ENCODE measurements at regions not wholly inside any gene's neighbourhood (a gene's known extent, or its start where the extent isn't known, plus 50 kb on each side); places are given as distances from the start of the nearest gene placed in this dataset.

DNA sequence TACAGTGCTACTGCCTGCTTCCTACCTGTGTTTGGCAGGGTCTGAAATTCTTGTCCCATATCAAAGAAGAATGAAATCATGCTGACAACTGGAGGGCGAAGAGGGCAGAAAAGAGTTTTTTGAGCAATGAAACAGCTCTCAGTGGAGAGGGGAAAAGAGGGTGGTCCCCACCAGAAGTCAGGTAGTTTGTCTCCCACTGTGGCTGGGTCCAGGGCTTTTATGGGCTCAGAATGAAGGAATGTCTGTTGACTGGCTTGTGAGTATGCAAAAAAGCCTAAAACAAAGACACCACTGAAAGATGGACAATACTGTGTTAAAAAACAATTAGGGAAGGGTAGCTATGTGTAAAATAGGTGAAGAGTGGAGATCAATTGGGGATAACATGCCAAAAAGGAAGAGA is 115.0 kb downstream of the ADAM29 start:
- Mint-ChIP-seq H3K36me3 (peaks cover under 1% of the 10 kb centered on the region), H3K4me1 (ENCODE audit: low read depth in 2 of 2) (no peaks in the 10 kb centered on the region), H3K4me3 (no peak overlapping the region), H3K27me3 (no peaks in the 10 kb centered on the region), H3K27ac (no peak overlapping the region), H3K9me3 (peaks cover under 1% of the 10 kb centered on the region)
- ATAC-seq = no peak
- DNase-seq (ENCODE audit: low spot score) = no peak

DNA sequence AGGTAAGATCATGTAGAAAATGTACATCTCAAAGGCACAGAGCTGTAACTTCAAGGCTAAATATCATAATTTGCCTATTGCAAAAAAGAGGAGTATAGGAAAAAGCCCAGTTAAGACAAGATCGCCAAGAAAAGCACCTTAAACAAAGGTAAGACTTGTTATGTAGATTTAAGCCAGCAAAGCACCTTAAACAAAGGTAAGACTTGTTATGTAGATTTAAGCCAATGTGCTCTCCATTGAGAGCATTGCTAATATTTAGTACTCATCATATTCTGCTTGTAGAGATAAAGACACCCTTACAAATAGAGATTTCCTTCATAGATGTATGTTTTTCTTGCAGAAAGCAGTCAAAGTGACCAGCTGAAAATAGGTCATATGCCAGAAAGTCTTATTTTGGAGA is 115.8 kb downstream of the ADAM29 start:
- DNase-seq (ENCODE audit: low spot score) (no peak), ATAC-seq (no peak)
- Mint-ChIP-seq H3K27ac (no peak overlapping the region), H3K4me1 (ENCODE audit: low read depth in 2 of 2) (no peaks in the 10 kb centered on the region), H3K9me3 (no peaks in the 10 kb centered on the region), H3K36me3 (no peaks in the 10 kb centered on the region), H3K27me3 (no peaks in the 10 kb centered on the region), H3K4me3 (no peak overlapping the region)

DNA sequence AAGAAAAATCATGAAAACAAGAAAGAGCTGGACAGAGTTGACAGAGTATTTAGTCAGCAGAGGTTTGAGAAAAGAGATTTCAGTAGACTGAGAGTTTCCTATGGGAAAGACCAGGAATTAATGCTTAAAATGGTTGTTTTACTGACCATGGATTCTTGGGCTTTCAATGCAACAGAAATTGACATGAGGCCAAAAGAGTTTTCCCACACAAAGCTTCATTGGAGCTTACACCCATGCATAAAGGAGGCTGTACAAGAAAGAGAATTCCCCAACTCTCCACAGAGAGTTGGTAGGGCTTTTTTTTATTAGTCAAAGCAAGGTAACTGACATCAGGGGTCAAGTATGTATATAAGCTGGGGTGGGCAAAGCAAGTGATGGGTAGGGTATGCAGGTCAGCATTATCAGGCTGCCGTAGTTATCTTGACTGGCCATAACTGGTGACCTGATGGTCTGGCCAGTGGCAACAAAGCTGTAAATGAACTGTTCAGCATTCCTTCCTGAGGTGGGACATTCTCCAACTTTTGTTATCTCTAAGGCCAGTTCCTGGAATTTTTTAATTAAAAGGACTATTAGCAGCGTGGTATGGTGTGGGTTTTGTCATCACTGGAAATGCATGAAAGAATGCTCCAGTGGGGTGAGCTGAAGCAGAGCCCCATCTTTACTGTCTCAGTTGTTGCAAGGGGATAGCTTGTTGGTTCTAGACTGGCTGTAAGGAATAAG is 117.0 kb downstream of the ADAM29 start:
- Mint-ChIP-seq H3K9me3 (peaks cover under 1% of the 10 kb centered on the region), H3K4me3 (no peak overlapping the region), H3K36me3 (no peaks in the 10 kb centered on the region), H3K27ac (no peak overlapping the region), H3K4me1 (ENCODE audit: low read depth in 2 of 2) (no peaks in the 10 kb centered on the region), H3K27me3 (no peaks in the 10 kb centered on the region)
- ATAC-seq (no peak), DNase-seq (ENCODE audit: low spot score) (no peak)

DNA sequence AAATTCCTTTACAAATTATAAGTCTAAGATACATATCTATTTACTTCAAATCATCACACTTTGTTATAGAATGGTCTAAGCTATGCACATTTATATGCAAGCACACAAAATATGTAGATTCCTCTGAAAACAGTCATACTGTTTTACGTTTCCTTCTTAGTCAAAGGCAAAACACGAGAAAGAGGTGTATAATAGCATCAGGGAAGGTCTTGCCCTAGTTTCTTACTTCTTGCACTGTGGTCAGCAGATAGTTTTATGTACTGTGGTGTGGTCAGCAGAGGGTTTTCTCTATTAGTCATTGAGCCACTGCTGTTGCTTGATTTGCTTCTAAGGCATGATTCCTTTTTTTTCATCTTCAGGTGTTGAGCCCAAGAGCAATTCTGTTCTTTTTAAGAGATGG is 117.7 kb downstream of the ADAM29 start:
- ATAC-seq = no peak
- H3K36me3 Mint-ChIP-seq = no peaks in the 10 kb centered on the region
- H3K9me3 Mint-ChIP-seq = peaks cover 4% of the 10 kb centered on the region
- H3K4me1 Mint-ChIP-seq (ENCODE audit: low read depth in 2 of 2) = no peaks in the 10 kb centered on the region
- no peak overlapping the region for H3K4me3 Mint-ChIP-seq
- no peak overlapping the region for H3K27ac Mint-ChIP-seq
- no peak for DNase-seq (ENCODE audit: low spot score)
- H3K27me3 Mint-ChIP-seq = no peaks in the 10 kb centered on the region

DNA sequence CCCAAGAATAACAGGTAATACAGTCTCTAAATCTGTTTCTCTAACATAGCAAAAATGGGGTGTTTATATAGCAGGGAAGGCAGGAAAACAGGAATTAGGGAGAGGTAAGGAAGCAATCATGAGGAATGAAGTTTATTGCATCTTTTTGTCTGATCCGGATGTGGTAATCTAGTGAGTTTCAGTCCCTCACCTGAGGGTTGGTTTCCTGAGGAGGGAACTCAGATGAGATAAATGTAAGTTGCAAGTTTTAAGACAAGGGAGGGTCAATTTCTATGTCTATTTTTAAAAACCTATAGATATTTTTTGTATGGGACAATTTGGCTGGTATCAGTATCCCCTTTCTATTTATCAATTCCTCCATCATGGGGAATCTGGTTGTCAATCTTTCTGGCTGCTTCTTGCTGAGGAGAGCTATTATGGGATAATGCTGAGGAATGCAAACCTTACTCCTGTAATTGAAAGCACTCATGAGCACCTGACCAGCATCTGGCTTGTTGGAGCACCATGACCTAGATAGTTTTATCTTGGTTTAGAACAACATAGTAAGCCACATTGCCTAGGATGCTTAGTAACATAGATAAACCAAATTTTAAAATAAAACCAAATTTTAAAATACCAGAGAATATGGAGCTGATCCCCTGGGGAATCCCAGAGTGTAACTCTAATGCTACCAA is 130.1 kb downstream of the ADAM29 start:
- peaks cover 5% of the 10 kb centered on the region for H3K9me3 Mint-ChIP-seq
- no peak overlapping the region for H3K4me3 Mint-ChIP-seq
- ATAC-seq (no peak), DNase-seq (ENCODE audit: low spot score) (no peak)
- no peaks in the 10 kb centered on the region for H3K4me1 Mint-ChIP-seq (ENCODE audit: low read depth in 2 of 2)
- H3K27ac Mint-ChIP-seq = no peak overlapping the region
- no peaks in the 10 kb centered on the region for H3K27me3 Mint-ChIP-seq
- H3K36me3 Mint-ChIP-seq = no peaks in the 10 kb centered on the region

DNA sequence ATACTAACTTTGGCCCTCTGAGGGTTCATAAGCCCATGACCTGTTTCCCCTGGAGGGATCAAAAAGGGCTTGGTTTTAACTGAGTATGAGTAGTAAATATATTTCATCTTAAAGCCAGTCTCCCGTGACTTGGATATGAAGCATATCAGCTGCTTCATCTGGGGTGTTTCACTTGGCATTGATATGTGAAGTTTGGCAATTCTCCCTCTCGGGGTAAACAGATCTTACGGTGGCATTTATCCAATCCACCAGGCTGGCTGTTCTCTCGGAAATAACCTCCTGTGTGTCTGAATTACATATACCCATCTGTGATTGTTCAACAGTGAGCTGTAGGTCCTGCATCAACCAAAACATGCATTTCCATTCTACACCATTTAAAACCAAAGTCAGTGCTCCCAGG is 130.7 kb downstream of the ADAM29 start:
- ATAC-seq = no peak
- no peak overlapping the region for H3K27ac Mint-ChIP-seq

DNA sequence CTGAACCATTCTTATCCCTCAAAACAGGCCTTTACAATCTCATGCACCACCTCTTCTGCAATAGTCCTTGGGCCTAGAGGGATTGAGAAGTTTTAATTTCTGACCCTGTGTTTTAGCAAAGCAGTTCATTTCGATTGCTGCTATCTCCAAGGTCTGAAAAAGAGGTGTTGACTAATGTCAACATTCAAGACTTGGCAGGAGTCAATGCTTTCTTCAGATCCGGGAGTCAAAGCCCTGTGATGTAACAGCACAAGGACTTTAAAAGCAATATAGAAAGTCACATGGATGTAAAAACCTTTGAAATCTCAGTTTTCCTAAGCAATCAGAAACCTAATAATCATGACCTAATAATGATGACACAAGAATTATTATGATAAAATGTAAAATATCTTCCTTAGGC is 133.8 kb downstream of the ADAM29 start:
- Mint-ChIP-seq H3K4me3 (no peak overlapping the region), H3K27ac (no peak overlapping the region), H3K4me1 (ENCODE audit: low read depth in 2 of 2) (no peaks in the 10 kb centered on the region), H3K9me3 (peaks cover 16% of the 10 kb centered on the region), H3K36me3 (no peaks in the 10 kb centered on the region), H3K27me3 (no peaks in the 10 kb centered on the region)
- ATAC-seq (no peak), DNase-seq (ENCODE audit: low spot score) (no peak)

More for the DNA sequence above, 130.7 kb downstream of the ADAM29 start:
- DNase-seq (ENCODE audit: low spot score) = no peak
- H3K36me3 Mint-ChIP-seq = no peaks in the 10 kb centered on the region
- H3K4me1 Mint-ChIP-seq (ENCODE audit: low read depth in 2 of 2) = no peaks in the 10 kb centered on the region
- H3K9me3 Mint-ChIP-seq = peaks cover 7% of the 10 kb centered on the region
- no peaks in the 10 kb centered on the region for H3K27me3 Mint-ChIP-seq
- H3K4me3 Mint-ChIP-seq = no peak overlapping the region

DNA sequence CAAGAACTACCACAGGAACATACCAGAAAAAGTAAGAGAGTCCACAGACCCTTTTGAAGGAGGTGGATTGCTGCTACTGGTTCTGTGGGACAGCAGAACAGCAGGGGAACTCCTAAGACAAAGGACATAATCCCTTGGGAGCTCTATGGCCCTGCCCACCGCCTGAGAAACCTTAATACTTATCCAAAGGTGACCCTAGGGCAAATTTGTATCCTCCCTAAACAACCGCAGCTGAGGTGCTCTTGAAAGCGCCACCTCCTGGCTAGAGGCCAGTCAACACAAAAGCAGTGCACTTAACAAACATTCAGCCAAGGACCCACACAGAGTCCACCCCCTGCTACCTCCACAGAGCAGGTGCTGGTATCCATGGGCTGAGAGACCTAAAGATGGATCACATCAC is 136.8 kb downstream of the ADAM29 start:
- no peaks in the 10 kb centered on the region for H3K36me3 Mint-ChIP-seq
- no peak overlapping the region for H3K4me3 Mint-ChIP-seq
- ATAC-seq = no peak
- H3K27me3 Mint-ChIP-seq = no peaks in the 10 kb centered on the region
- H3K9me3 Mint-ChIP-seq = peaks cover 30% of the 10 kb centered on the region
- no peak for DNase-seq (ENCODE audit: low spot score)
- H3K27ac Mint-ChIP-seq = no peak overlapping the region
- H3K4me1 Mint-ChIP-seq (ENCODE audit: low read depth in 2 of 2) = no peaks in the 10 kb centered on the region

DNA sequence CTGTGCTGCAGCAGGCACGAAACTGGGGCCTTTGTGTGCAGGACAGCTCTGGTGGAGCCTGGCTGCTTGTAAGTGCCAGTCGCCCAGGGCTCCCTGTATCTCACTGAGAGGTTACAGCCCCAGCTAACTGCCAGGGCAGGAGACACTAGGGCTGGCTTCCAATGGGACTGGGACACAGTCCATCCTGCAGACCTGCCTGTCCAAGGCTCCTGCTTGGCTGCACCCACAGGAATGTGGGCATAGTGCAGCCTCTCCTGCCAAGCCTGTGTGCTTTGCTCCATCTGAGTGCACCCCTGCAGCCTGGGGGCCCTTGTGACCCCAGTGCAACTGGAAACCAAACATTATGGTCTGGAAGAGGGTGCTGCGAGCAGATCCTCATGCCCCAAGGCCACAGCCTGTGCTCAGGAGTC is 144.0 kb downstream of the ADAM29 start:
- Mint-ChIP-seq H3K36me3 (peaks cover 6% of the 10 kb centered on the region), H3K27ac (no peak overlapping the region), H3K4me3 (no peak overlapping the region), H3K27me3 (no peaks in the 10 kb centered on the region), H3K9me3 (peaks cover 32% of the 10 kb centered on the region), H3K4me1 (ENCODE audit: low read depth in 2 of 2) (no peaks in the 10 kb centered on the region)
- ATAC-seq = peak in 1 of 2 donors; percentile 32
- DNase-seq (ENCODE audit: low spot score) = no peak

DNA sequence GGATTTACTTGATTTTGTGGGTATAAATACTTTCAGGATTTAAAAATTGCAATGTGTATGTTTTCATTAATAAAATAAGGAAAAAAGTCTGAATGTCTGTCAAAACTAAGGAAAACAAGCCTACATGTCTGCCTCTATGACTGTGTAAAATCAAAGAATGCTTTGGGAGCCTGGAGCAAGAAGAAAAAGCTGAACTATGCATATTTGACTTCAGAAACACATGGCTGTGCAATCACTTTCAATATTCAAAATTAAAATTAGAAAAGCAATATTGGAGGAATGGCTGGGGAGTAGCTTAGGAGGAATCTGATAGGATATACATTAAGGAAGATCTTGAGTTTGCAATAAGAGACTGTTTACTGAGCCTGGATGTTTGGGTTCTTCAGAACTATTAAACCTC is 147.1 kb downstream of the ADAM29 start:
- Mint-ChIP-seq H3K4me1 (ENCODE audit: low read depth in 2 of 2) (no peaks in the 10 kb centered on the region), H3K36me3 (peaks cover 6% of the 10 kb centered on the region), H3K27me3 (no peaks in the 10 kb centered on the region), H3K27ac (no peak overlapping the region), H3K9me3 (peaks cover 25% of the 10 kb centered on the region), H3K4me3 (no peak overlapping the region)
- DNase-seq (ENCODE audit: low spot score) (no peak), ATAC-seq (no peak)

DNA sequence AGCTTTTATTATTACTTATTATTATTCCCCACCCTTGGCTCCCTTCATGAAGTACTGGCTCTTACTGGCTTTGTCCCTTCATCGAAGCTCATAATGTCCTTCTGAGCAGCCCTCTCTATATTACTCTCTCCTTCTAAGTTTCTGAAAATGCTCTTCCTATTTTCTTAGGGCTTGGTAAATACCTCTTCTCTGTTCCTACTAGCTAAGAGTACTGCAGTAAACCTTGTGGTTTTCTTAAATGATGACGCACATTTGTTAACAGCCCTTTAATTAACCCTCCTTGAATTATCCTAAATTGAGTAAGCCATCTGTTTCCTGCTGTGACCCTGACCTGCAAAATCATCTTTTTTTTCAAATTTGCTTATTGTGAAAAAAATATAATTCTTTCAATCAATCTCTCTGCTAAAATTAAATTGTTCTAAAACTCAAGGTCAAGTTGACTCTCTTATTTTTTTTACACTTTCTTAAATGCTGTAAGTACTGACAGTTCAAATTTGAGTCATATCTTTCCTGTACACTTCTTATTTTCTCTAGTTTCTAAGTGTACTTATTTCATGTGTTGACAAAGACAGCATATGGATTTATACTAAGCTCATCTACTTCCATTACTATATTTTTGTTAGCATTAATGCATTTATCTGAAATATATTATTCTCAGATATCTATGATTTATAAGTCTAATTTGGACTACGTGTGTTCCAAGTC is 148.9 kb downstream of the ADAM29 start:
- H3K27ac Mint-ChIP-seq = no peak overlapping the region
- peaks cover 29% of the 10 kb centered on the region for H3K9me3 Mint-ChIP-seq
- DNase-seq (ENCODE audit: low spot score) (no peak), ATAC-seq (no peak)
- no peaks in the 10 kb centered on the region for H3K4me1 Mint-ChIP-seq (ENCODE audit: low read depth in 2 of 2)
- no peak overlapping the region for H3K4me3 Mint-ChIP-seq
- peaks cover 6% of the 10 kb centered on the region for H3K36me3 Mint-ChIP-seq
- no peaks in the 10 kb centered on the region for H3K27me3 Mint-ChIP-seq

DNA sequence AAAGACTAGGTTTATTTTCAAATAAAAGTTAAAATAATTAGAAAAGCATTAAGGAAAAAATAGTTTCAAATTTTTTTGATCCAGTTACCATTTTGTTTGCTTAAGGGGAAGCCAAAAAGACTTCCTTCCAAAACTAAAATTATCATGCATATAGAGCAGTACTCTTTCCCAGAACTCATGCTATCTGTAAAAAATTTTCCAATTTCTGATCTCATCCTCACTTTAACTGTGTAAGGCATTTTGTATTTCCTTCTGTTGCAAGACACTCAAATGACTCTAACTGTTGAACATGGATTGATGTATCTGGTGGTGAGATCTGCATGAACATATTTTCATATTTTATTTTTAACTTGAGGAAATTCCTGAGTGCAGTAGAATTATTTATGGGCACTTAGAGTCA is 150.1 kb downstream of the ADAM29 start:
- no peaks in the 10 kb centered on the region for H3K4me1 Mint-ChIP-seq (ENCODE audit: low read depth in 2 of 2)
- no peak overlapping the region for H3K4me3 Mint-ChIP-seq
- DNase-seq (ENCODE audit: low spot score) = no peak
- H3K27me3 Mint-ChIP-seq = no peaks in the 10 kb centered on the region
- peaks cover 25% of the 10 kb centered on the region for H3K9me3 Mint-ChIP-seq
- no peak overlapping the region for H3K27ac Mint-ChIP-seq
- peaks cover 6% of the 10 kb centered on the region for H3K36me3 Mint-ChIP-seq
- no peak for ATAC-seq

DNA sequence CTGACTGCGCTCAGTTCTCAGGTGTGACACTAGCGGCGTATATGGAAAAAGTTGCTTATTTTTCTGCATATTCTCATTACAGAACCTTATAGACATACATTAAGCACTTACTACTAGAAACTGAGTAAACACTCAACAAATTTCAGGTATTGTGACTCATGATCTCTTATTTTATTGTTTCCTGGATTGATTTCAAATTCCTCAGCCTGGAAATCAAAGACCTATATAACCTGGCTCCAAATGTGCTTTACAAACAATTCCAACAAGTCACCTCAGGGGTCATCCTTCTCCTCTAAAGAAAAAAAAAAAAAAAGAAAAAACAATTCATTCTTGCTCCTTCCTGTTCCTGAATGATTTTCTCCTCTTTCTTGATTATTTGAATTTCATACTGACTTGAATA is 152.3 kb downstream of the ADAM29 start:
- no peak overlapping the region for H3K4me3 Mint-ChIP-seq
- H3K27ac Mint-ChIP-seq = no peak overlapping the region
- ATAC-seq = no peak
- DNase-seq (ENCODE audit: low spot score) = no peak
- no peaks in the 10 kb centered on the region for H3K4me1 Mint-ChIP-seq (ENCODE audit: low read depth in 2 of 2)
- H3K9me3 Mint-ChIP-seq = peaks cover 25% of the 10 kb centered on the region
- H3K27me3 Mint-ChIP-seq = no peaks in the 10 kb centered on the region
- H3K36me3 Mint-ChIP-seq = no peaks in the 10 kb centered on the region

DNA sequence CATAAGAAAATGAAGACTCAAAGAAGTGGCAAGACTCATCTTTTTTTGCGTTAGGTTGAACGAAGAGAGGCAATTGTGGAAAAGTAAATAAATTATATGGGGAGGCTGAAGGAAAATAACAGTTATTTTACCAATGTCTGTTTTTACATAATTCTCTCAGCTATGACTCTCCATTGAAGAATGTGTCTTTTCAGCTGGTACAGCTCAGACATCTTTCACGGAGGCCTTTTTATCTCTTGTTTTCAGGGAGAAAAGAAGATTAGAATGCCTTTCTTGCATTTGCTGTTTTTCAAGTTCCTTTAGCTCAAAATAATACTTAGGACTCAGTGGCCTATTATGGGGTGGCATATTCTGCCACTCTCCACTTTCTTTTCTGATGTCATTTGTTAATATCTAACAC is 153.0 kb downstream of the ADAM29 start:
- no peak for DNase-seq (ENCODE audit: low spot score)
- Mint-ChIP-seq H3K4me1 (ENCODE audit: low read depth in 2 of 2) (no peaks in the 10 kb centered on the region), H3K4me3 (no peak overlapping the region), H3K9me3 (peaks cover 25% of the 10 kb centered on the region), H3K36me3 (no peaks in the 10 kb centered on the region), H3K27me3 (no peaks in the 10 kb centered on the region), H3K27ac (no peak overlapping the region)
- no peak for ATAC-seq
